NCI-H146 treated with DMSO at 0.1 percent for 48 hours (cell line): ENCODE measurements at regions not wholly inside any gene's neighbourhood (a gene's known extent, or its start where the extent isn't known, plus 50 kb on each side); places are given as distances from the start of the nearest gene placed in this dataset.
A peak's percentile ranks its signal among the peaks of the same experiment; 100 is the strongest.

Source experiments
- DNase-seq: peaks from one replicate; lab custom pipeline; 2025; ENCODE audit not compliant: unreplicated experiment; lab: John Stamatoyannopoulos, UW

DNA sequence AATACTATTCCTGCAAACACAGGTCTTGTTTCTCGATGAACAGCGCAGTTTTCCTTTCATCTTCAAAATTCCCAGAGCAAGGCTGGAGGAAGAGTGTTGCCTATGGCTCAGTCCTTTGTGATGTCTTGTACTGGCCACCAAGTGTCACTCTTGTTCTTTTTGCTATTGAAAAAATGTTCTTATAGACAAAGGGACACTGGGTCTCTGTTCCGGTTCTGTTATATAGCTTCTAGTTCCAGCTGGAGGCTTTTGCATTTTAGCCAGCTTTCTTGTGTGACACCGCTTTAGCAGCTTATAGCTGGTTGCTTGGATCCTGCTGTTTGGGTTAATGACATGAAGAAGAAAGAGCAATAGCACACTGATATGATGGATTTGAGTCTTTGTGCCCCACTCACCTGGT is 343.7 kb upstream of the KCNN2 start:
- peak; percentile 63 for DNase-seq

DNA sequence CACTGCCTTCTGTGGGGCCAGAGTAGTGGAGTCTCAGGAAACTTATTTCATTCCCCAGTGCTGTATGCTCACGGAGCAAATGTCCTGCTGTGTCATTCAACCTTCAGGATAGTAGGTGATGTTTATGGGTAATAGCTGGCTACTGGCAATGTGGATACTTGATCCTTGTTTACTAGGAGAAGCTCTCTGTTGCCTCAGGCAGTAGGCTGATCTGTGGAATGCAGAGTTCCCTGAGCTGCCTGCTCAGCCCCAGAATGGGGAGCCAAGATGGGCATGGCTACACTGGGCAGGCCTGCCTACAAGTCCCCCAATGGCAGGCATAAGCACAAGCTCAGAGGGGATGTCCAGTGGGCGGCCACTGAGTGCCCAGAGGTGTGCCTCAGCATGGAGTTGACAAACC is 323.1 kb upstream of the KCNN2 start:
- DNase-seq: peak; percentile 64

DNA sequence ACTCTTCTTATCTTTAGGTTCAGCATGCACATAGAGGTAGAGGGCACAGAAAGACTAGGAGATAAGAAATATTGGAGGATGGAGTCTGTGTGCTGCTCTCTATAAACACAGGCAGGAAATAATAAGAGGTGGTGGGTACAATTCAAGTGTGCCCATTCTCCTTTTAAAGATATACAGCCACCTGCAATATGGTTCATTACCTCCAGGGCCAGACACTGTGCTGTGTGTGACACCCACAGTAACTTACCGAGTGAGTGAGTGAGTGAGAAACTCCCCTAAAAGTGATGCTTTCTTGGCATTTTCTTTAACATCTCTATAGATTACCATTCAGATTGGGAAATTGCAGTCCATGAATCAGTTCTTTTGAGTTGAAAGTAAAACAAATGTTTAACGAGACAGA is 311.8 kb upstream of the KCNN2 start:
- DNase-seq: no peak

DNA sequence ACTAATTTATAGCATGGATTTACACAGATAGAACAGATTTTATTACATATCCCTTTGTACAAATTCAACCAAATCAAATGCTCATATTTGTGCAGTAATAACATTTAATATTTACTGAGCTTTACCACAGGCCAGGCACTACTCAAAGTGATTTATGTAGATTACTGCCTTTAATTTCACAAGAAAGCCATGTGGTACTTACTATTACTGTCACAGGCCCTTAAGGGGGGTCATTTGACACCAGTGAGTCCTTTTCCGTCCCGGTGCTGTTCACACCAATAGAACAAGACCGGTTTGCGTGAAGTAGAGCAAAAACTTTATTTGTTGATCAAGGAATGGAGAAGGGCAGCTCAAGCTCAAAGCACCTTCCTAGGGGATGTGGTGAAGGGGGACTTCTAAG is 308.5 kb upstream of the KCNN2 start:
- DNase-seq: no peak

DNA sequence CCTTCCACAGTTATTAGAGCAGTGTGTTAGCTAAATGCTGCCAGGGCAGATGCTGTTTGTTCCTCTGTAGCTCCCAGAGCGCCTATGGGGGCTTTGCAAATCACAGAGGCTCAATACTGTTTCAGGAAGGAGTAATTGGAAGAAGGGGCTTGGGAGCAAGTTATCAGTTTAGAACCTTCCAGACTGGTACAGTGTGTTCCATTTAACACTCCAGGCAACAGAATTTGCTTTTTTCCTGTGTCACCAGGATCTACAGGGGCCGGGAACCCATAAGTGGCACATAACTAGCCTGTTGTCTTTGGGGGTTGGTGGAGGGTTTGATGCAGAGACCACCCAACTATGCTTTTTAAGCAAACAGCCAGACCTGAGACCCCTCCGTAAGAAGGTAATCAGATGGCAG is 307.3 kb upstream of the KCNN2 start:
- DNase-seq: no peak

DNA sequence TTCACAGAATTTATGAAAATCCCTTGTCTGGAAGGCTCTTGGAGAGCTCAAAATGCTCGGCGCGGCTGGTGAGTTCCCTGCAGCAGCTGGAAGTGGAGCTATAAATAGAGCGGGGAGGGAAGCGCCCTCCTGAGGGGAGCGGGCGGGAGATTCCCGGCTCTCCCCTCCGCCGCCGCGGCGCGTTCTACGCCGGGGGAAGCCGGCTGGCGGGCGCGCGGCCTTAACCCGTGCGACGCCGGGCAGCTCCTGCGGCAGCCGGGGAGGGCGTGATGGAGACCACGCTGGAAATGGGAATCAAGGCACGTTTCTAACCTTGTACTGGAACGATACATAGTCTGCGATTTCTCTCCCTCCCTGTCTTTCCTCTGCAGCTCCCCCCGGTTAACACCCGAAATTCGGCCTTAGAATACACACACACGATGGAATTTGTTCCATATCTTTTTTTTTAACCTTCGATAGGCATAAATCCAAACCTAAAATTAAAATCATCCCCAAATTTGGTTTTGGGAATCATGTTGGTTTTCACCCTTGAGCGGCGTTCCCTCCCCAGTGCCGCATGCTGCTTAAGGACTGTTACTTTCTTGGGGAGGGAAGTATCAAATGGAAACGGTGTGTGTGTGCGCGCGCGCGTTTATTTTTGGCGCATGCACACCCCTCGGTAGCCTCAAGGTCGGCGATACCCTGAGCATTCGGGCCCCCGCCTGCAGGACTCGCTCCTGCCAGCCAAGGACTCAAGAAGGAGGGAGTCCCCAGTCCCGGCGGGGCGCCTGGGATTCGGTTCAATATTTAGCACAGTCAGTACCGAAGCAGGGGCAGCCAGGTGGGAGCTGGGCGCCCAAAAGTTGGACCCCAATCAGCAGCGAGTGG is 306.3 kb upstream of the KCNN2 start:
- peak; percentile 85 for DNase-seq

DNA sequence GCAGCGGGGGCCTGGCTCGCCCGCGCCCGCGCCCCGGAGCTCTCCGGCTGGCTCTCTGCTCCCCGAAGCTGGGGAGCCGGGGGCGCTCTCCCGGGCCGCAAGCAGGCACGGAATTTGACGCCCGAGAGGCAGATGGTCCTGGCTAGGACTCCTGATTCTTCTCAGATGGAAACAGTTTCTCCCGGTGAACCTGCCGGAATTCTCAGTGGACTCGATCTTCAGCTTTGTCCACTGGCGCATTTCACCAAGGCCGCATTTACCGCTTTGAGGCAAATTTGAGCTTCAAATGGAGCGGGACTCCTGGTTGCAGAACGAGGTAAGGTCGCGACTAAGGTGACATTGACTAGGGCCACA is 305.7 kb upstream of the KCNN2 start:
- DNase-seq: no peak

DNA sequence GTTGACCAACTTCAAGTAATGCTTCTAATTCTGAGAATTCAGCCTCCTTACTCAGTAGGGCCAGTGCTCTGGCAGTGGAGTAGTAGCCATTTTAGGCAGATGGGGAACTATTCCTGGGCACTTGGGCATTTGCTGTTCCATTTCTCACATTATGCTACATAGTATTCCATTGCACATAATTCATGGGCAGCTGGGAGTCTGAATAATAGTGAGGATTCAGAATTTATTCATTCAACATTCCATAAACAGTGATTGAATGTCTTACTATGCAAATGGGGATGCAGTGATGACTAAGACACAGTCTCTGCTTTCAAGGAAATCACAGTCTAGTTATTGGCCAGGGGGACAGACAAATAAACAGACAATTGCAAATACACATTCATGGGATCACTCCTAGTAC is 301.0 kb upstream of the KCNN2 start:
- DNase-seq: no peak

DNA sequence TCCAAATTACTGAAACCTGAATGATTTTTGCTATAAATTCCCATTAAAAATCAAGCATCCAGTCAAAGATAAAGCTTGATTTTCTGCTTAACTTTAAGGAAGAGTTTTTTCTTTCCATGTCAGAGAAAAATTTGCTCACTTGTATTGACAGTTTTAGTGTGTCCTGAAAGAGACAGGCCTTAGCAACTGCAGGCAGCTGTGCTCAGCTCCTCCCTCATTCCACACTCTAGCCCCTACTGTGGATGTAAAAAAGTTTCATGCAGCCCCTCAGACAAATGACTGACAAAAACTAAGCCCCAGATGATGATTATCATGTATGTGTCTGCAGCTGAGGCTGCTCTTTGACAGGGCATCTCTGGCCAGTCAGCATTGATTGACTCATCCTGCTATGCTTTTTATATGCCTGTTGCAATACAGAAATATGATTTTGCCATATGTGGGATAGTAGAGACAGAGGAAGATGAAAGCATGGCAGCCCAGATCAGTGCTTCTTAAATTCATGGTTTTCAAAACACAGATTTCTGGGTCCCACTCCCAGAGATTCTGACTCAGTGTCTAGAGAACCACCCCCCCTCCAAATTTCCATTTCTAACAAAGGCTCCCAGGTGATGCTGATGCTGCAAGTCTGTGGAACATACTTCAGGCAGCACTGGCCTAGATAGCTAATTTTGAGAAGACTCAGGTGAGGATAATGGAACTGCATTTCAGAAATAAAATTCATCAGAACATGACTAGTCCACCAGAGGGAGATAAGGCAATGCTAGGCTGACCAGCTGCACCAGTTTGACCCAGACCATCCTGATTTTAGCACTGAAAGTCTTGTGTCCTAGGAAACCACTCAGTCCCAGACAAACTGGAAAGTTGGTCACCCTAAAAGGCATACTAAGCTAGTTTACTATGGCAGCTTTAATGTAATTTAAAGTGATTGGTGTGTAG is 298.7 kb upstream of the KCNN2 start:
- no peak for DNase-seq

DNA sequence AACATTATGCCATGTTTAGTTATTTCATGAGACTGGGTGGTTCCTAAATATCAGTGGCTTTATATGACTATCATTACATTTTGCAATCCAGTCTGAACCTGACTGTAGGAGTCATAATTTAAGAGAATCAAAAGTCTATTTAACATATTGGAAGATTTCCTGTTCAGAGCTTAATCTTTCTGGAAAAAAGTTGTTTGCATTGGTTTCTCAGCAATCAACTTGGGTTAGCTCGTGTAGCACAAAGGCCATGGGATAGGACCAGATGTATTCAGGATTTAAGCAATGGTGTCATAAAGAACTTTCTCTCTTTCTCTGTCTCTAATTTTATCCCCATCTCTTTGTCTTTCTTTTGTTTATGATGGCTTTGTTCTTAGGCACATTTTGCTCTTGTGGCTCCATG is 296.0 kb upstream of the KCNN2 start:
- DNase-seq: no peak

DNA sequence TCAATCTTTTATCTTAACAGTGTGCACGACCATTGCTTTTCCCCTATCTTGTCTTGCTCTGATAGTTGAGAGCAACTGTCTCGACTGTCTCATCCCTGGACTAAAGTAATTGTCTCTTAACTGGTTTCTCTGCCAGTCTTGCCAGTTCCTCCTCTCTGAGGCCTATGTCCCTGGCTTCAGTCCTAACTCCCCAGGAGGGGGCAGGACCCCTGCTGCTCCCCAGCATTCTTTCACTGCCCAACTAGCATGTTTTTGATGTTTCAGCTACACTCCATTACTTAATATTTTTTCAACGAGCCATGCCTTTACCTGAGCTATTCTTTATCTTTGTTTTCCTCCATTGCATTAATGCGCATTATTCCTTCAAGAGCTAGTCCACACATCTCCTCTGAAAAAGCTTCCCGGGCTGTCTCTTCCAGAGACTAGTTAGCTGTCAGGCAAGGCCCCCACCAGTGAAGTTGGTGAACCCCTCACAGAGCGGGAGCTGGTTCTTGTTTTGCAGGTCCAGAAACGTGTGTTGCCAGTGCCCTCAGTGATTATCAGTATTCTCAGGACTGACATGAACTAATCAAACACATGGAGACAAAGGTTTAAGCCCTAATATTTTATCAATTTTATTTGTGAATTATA is 291.7 kb upstream of the KCNN2 start:
- no peak for DNase-seq

DNA sequence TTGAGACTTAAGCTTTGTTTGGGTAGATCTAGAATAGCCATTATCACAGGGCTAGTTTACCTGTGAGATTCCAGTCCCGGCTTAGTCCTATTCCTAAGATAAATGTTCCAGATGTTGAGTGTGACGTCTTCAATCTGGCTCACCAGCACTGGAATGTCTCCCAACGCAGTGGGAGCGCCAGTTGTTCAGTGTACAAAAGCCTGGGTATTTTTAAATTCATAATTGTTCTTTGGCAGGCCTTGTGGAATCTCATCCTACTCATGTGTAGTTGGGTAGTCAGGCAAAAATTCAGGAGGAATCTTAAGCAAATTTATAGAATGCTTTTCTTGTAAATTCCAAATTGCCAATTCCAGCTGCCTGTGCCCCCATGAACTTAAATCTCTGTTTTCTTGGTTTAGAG is 272.6 kb upstream of the KCNN2 start:
- DNase-seq: no peak

DNA sequence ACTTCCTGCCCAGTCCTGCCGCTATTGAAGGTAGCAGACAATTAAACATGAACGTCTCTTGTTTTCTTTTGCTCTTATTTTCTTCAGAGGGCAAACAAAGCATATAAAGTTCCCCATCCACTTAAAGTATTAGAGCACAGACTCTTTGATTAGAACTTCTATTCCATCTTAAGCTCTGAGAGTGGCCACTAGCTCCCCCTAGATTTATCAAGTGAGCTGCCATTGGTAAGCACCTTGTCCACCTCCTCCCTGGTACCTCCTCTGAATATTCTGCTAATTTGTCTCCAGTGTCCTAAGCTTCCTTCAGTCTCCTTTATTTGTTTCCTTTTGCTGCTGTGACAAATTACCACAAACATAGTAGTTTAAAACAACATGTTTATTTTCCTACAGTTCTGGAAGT is 264.3 kb upstream of the KCNN2 start:
- DNase-seq: no peak

DNA sequence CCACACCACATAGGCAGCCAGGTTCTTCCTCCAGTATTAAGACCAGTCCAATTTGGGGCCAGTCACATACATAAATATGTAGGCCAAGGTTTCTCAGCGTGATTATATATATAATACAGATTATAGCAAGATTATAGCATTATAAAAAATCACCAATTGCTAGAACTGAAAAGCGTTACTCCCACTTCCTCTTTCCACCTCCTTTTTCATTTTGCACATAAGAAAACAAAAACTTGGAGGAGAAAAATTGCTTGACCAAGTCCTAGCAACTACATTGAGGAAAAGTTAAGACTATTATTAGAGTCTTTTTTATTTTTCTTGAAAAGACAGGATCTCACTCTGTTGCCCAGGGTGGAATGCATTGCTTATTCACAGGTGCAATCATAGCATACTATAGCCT is 262.7 kb upstream of the KCNN2 start:
- DNase-seq: no peak

DNA sequence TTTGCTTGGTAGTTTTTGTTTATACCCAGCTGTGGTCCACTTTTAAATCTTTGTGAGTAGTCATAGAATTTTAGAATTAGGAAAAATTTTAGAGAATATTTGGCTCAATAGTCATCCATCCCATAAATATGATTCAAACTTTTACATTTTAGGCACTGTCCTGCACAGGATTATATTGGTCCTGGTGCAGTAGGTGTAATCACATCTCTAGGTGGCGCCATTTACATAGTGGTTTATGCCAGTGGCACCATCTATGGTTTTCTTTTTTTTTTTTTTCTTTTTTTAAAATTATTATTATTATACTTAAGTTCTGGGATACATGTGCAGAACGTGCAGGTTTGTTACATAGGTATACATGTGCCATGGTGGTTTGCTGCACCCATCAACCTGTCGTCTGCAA is 260.7 kb upstream of the KCNN2 start:
- peak; percentile 15 for DNase-seq

DNA sequence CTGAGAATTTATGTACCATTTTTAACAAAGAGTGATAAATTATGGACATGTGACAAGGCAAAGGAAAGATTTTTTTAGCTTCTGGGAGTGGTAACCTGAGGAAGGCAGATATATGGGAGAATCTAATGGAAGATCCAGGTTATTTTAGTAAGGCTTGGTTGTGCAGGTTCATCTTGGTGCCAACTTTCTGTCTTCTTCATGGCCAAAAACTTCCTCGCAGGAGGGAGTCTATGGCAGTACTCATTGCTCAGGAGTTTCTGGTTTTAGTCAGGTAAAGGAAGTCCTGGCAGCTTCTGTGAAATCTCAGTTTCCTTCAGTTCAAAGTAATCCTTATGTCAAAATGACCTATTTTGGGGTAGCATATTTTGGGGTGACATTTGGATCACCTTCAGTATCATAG is 248.3 kb upstream of the KCNN2 start:
- no peak for DNase-seq

DNA sequence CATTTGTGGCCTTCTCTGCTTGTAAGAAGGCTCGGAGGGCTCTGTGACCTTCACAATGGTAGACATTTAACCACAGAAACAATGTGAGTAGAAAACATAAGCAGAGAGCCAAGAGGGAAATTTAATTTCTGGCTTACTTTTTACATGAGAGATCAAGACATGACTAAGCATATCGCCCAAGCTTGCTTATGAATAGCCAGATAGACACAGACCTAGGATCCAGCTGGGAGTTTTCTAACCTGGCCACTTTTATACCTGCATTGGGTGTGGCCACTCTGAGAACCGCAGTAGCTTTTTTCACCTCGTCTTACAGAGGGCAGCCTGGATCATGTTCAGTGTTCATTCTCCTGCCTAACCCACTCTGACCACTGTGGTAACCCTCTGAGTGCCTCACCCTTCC is 244.9 kb upstream of the KCNN2 start:
- no peak for DNase-seq

DNA sequence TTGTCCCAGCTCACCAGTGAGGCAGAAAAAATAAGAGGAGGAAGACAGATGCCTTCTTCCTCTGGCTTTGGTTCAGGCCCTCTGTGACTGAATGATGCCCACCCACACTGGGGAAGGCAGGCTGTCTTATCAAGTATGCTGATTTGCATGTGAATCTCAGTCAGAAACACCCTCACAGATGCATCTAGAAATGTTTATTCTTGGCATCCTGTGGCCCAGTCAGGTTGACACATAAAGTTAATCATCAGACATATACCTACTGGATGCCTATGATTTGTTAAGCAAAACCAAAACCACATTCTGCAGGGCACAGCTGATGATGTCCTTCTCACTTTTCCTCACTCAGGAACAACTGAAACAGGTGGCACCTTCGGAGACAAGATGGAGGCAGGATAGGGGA is 243.4 kb upstream of the KCNN2 start:
- no peak for DNase-seq

DNA sequence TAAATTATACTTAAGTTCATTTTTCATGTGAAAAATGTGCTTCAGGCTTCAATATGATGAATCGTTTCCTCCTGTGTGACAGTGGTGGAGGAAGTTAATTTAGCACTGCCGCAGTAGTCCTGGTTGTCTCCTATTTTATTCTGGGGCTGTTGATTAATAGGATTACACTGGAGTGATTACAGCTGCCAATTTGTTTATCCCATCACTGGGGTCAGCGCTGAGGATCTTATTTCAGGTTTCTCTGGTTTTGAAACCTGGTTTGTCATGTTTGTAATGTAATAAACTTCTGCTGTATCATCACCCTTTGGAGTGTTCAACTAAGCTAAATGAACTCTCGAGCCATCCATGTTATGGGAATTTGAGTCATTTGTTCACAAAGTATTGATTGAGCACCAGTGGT is 241.7 kb upstream of the KCNN2 start:
- DNase-seq: no peak

DNA sequence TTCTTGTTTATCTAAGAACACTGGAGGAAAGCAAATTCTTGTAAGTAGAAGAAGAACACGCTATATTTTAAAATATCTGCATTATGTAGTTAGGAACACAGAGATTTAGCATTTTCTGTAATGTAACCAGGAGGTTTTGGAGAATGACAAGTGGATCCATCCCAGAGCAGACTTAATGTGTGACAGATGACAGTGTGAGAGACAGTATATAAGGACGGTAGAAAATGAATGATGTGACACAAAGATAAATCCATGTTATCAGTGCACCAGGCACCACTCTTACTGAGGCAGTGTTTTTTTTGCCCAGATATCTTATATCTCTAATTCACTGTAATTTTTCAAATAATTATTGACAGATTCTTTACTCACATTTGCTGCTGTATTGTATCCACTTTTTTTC is 239.0 kb upstream of the KCNN2 start:
- DNase-seq: no peak

DNA sequence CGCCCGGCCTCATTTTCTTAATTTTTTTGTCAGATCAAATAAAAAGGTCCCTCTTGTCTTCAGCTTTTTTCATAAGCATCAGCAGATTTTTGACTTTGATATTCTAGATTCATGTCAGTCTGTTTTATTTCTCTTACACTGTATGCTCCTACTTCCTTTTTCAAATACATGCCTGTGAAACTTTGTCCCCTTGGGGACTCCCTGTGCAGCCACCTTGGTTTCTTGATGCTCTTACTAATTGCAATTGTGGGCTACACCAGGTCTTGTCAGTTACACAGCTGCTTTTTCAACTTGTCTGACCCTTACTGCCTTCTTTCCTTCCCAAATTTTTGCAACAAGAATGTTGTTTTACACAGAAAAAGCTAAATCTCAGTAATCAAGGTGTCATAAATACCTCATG is 238.2 kb upstream of the KCNN2 start:
- no peak for DNase-seq

DNA sequence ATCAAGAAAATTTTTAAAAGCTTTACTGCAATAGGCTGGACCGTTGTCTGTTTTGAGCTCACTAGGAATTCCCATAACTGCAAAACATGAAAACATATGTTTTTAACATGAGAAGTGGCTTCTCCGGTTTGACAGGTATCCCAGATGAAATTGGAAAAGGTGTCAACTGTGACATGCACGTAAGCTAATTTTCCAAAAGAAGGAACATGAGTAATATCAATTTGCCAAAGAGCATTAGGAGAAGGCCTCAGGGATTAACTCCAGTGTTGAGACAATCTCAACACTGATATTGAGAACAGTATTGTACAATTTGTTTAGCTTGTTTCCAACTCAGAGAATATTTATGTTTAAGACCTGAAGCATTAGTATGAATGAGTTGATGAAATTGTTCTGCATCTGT is 215.5 kb upstream of the KCNN2 start:
- no peak for DNase-seq
